Mammary epithelial cell (primary cell): ENCODE measurements at regions not wholly inside any gene's neighbourhood (a gene's known extent, or its start where the extent isn't known, plus 50 kb on each side); places are given as distances from the start of the nearest gene placed in this dataset.

Experiments used
- CTCF ChIP-seq, 2 donors: IDR thresholded peaks in 1 of 2; conservative IDR thresholded peaks in 1 of 2; 2 replicates each; pipeline ENCODE4 v1.5.1; 2011 to 2012; ENCODE audit warnings: inconsistent platforms in 2 of 2, low read length in 2 of 2, mild to moderate bottlenecking in 2 of 2, control low read depth in 1 of 2, low read depth in 1 of 2; ENCODE audit not compliant: insufficient read depth in 1 of 2; ENCODE audit errors: extremely low read depth in 1 of 2
- EZH2 ChIP-seq: IDR thresholded peaks from 2 replicates; pipeline ENCODE4 v1.6.1; 2012; ENCODE audit warnings: low read length, inconsistent platforms, borderline replicate concordance

- TF ChIP-seq CTCF (conservative IDR thresholded peaks at IDR 0.05 in 1 of 2, IDR thresholded peaks at IDR 0.05 in 1 of 2; ENCODE audit: extremely low read depth in 1 of 2, insufficient read depth in 1 of 2, low read depth in 1 of 2, low read length in 2 of 2) (no peak), EZH2 (no peak)
Observed at GRCh38 chr2:199581408-199581807, 123.7 kb upstream of the SATB2 start.
